ENCODE measurements at regions not wholly inside any gene's neighbourhood (a gene's known extent, or its start where the extent isn't known, plus 50 kb on each side); places are given as distances from the start of the nearest gene placed in this dataset.

DNA sequence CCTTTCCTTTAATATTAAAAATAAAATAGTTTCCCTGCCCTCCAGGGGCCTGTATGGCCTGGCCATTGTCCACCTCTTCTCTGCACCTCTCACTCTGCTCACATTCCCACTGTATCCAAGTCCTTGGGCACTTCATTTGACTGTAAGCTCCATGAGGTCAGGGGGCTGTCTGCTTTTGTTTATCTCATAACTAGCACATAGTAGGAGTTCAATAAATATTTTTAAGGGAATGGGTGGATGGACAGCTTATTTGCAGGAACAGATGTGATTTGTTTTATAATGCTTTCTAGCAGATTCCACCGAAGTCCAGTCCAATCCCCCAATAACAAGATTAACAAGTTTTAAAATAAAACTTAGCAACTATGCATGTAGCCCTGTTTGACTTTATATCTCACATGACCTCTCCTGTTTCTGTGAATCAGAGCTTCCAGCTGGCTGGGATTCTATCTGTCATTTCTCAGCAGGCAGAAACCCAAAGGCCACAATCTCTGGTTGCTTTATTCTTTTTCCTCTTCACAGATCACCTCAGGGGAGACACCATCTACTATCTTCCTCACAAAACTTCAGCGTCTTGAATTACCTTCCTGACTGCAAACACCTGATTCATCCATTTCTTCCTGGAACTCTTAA, 123.0 kb upstream of the NR2F2 start:
- Histone ChIP-seq H3K23ac (ENCODE audit: insufficient read length) (no peak overlapping the region), H3K56ac (replicated peaks; ENCODE audit: insufficient read length, low read depth, low read length) (no peak overlapping the region), H3K4me1 (replicated peaks in 1 of 4; ENCODE audit: control insufficient read depth in 3 of 4, insufficient read depth in 4 of 4, low read length in 3 of 4) (no peaks in the 10 kb centered on the region), H4K8ac (ENCODE audit: extremely low read depth, insufficient read depth, low read length) (no peak overlapping the region), H2BK20ac (ENCODE audit: low read length) (no peak overlapping the region), H3K4me3 (ENCODE audit: extremely low read depth in 1 of 4, insufficient read depth in 2 of 4, low read depth in 3 of 4, low read length in 4 of 4) (no peak overlapping the region), H3K27ac (ENCODE audit: low read depth, low read length) (no peak overlapping the region), H3K9me3 (ENCODE audit: insufficient read depth in 2 of 2, low read depth in 1 of 2, low read length in 1 of 2) (no peaks in the 10 kb centered on the region), H3K9ac (replicated peaks in 1 of 4; ENCODE audit: extremely low read depth in 1 of 4, low read depth in 3 of 4, low read length in 3 of 4) (no peak overlapping the region), H3K27me3 (replicated peaks in 1 of 4; ENCODE audit: control insufficient read depth in 3 of 4, extremely low read depth in 1 of 4, insufficient read depth in 3 of 4, low read length in 3 of 4) (no peaks in the 10 kb centered on the region), H3K79me2 (ENCODE audit: control insufficient read depth in 1 of 2, insufficient read depth in 2 of 2, low read length in 2 of 2) (no peaks in the 10 kb centered on the region), H2AFZ (ENCODE audit: low read length) (no peak overlapping the region), H3K36me3 (ENCODE audit: control insufficient read depth in 2 of 4, insufficient read depth in 4 of 4, low read length in 3 of 4) (no peaks in the 10 kb centered on the region), H4K91ac (replicated peaks; ENCODE audit: insufficient read length, low read length) (no peak overlapping the region), H3K4me2 (ENCODE audit: insufficient read depth in 1 of 2, low read depth in 2 of 2, low read length in 2 of 2) (no peak overlapping the region), H4K20me1 (replicated peaks in 1 of 2; ENCODE audit: control insufficient read depth in 1 of 2, insufficient read depth in 2 of 2, low read length in 2 of 2) (no peaks in the 10 kb centered on the region), H3K4ac (replicated peaks; ENCODE audit: insufficient read length, low read depth, low read length) (no peak overlapping the region), H2BK120ac (replicated peaks; ENCODE audit: low read depth, low read length) (no peak overlapping the region), H2BK5ac (ENCODE audit: low read depth, low read length) (no peak overlapping the region), H3K14ac (ENCODE audit: insufficient read length) (no peak overlapping the region), H2BK15ac (ENCODE audit: low read length) (no peak overlapping the region), H4K5ac (ENCODE audit: insufficient read length, low read depth, low read length) (no peak overlapping the region), H3K18ac (ENCODE audit: extremely low read depth, low read length) (no peak overlapping the region), H2BK12ac (ENCODE audit: low read depth, low read length) (no peak overlapping the region), H3K23me2 (ENCODE audit: low read depth, low read length) (no peaks in the 10 kb centered on the region; the same call in 1 of the 2 replicates), H3K79me1 (ENCODE audit: low read depth, low read length) (no peaks in the 10 kb centered on the region), H2AK5ac (ENCODE audit: low read depth, low read length) (no peak overlapping the region)
- no peak for DNase-seq (ENCODE audit: low read depth in 1 of 2, low spot score in 2 of 2)
- FAIRE-seq: no peak
- ChIA-PET POLR2A (ENCODE audit: partially characterized antibody) (no interaction called here), CTCF (ENCODE audit: partially characterized antibody) (no interaction called here)
- 93% methylated on average over 2 of the region's 2 CpGs; no CpG with 5 or more reads in 1 of the 2 experiments for WGBS, 2 experiments (ENCODE audit: extremely low coverage in 1 of 2, insufficient coverage in 1 of 2, insufficient read length in 1 of 2, insufficient replicate concordance in 2 of 2, low coverage in 1 of 2, low lambda C conversion rate in 2 of 2, missing lambda C conversion rate in 1 of 2)
- no peak for TF ChIP-seq BRCA1 (IDR thresholded peaks at IDR 0.05; ENCODE audit: low read depth, low read length)
- TF ChIP-seq SP4 (IDR thresholded peaks at IDR 0.05; ENCODE audit: low read length): no peak
- no peak for TF ChIP-seq HDAC6 (IDR thresholded peaks at IDR 0.05; ENCODE audit: low read depth, low read length)
- TF ChIP-seq NRF1 (IDR thresholded peaks at IDR 0.05; ENCODE audit: low read depth, low read length): no peak
- TF ChIP-seq TAF1 (IDR thresholded peaks at IDR 0.05; ENCODE audit: low read depth, low read length): no peak
- TF ChIP-seq, protein P1, sequence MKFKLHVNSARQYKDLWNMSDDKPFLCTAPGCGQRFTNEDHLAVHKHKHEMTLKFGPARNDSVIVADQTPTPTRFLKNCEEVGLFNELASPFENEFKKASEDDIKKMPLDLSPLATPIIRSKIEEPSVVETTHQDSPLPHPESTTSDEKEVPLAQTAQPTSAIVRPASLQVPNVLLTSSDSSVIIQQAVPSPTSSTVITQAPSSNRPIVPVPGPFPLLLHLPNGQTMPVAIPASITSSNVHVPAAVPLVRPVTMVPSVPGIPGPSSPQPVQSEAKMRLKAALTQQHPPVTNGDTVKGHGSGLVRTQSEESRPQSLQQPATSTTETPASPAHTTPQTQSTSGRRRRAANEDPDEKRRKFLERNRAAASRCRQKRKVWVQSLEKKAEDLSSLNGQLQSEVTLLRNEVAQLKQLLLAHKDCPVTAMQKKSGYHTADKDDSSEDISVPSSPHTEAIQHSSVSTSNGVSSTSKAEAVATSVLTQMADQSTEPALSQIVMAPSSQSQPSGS (IDR thresholded peaks at IDR 0.05; ENCODE audit: low read length): no peak
- TF ChIP-seq SIX5 (IDR thresholded peaks at IDR 0.05; ENCODE audit: low read depth, low read length): no peak
- TF ChIP-seq CHD2 (IDR thresholded peaks at IDR 0.05; ENCODE audit: low read length): no peak
- no peak for TF ChIP-seq KDM4A (IDR thresholded peaks at IDR 0.05; ENCODE audit: low read depth, low read length, severe bottlenecking)
- TF ChIP-seq EGR1 (IDR thresholded peaks at IDR 0.05; ENCODE audit: borderline replicate concordance, low read depth, low read length): no peak

All from H1 (cell line).